Keratinocyte (primary cell): ENCODE measurements at regions not wholly inside any gene's neighbourhood (a gene's known extent, or its start where the extent isn't known, plus 50 kb on each side); places are given as distances from the start of the nearest gene placed in this dataset.

Experiments
- DNase-seq: peaks from one replicate; pipeline ENCODE4 v3.0.0-alpha.2; 2011; ENCODE audit warnings: low read depth, missing footprints, low spot score
- FAIRE-seq: peaks from 2 replicates; lab custom pipeline; 2011; peaks lifted over from hg19 to GRCh38; lab: Jason Lieb, UNC
- H2AFZ ChIP-seq: 2 replicates; pipeline ENCODE4 v1.6.0; 2012; ENCODE audit warnings: low read length, control low read depth, inconsistent platforms; ENCODE audit not compliant: control insufficient read depth
- H3K27ac ChIP-seq: 2 replicates; pipeline ENCODE4 v1.5.1; 2011; ENCODE audit warnings: low read length; ENCODE audit not compliant: control insufficient read depth, insufficient read depth
- H3K27me3 ChIP-seq: 3 replicates; pipeline ENCODE4 v1.6.0; 2011; ENCODE audit warnings: low read length; ENCODE audit not compliant: control insufficient read depth, insufficient read depth; ENCODE audit errors: extremely low read depth
- H3K36me3 ChIP-seq, 2 experiments: 2 replicates in 1 of 2; 3 replicates in 1 of 2; pipeline ENCODE4 v1.5.1; 2011; ENCODE audit warnings: low read length in 2 of 2, mild to moderate bottlenecking in 1 of 2; ENCODE audit not compliant: control insufficient read depth in 2 of 2, insufficient read depth in 2 of 2; ENCODE audit errors: extremely low read depth in 1 of 2
- H3K4me1 ChIP-seq: 3 replicates; pipeline ENCODE4 v1.5.1; 2011; ENCODE audit warnings: low read length; ENCODE audit not compliant: control insufficient read depth, insufficient read depth; ENCODE audit errors: extremely low read depth
- H3K4me2 ChIP-seq: 3 replicates; pipeline ENCODE4 v1.6.0; 2011; ENCODE audit warnings: low read depth, low read length; ENCODE audit not compliant: control insufficient read depth, insufficient read depth; ENCODE audit errors: extremely low read depth
- H3K4me3 ChIP-seq, 3 experiments: fragments of 200-600 bp in 1 of 3; sonication (generic) in 1 of 3; 2 replicates in 2 of 3; 3 replicates in 1 of 3; pipeline ENCODE4 v1.5.1; 2011 to 2016; ENCODE audit warnings: low read length in 3 of 3, mild to moderate bottlenecking in 3 of 3, control low read depth in 2 of 3, inconsistent platforms in 1 of 3, low read depth in 1 of 3, mixed read lengths in 1 of 3, mixed run types in 1 of 3, moderate library complexity in 1 of 3; ENCODE audit not compliant: control insufficient read depth in 2 of 3, insufficient read depth in 2 of 3; ENCODE audit errors: extremely low read depth in 1 of 3
- H3K79me2 ChIP-seq: 2 replicates; pipeline ENCODE4 v1.6.0; 2012; ENCODE audit warnings: low read length; ENCODE audit not compliant: control insufficient read depth, insufficient read depth
- H3K9ac ChIP-seq: 3 replicates; pipeline ENCODE4 v1.6.0; 2011; ENCODE audit warnings: low read length; ENCODE audit not compliant: control insufficient read depth, insufficient read depth; ENCODE audit errors: extremely low read depth
- H3K9me1 ChIP-seq: 3 replicates; pipeline ENCODE4 v1.6.0; 2011; ENCODE audit warnings: low read length; ENCODE audit not compliant: control insufficient read depth, insufficient read depth; ENCODE audit errors: extremely low read depth
- H3K9me3 ChIP-seq: 2 replicates; pipeline ENCODE4 v1.5.1; 2012; ENCODE audit warnings: low read depth, low read length; ENCODE audit not compliant: control insufficient read depth
- H4K20me1 ChIP-seq: 3 replicates; pipeline ENCODE4 v1.6.0; 2011; ENCODE audit warnings: low read length; ENCODE audit not compliant: control insufficient read depth, insufficient read depth; ENCODE audit errors: extremely low read depth
- EZH2 ChIP-seq: IDR thresholded peaks from one replicate; pipeline ENCODE4 v1.6.1; 2012; ENCODE audit warnings: inconsistent platforms, mild to moderate bottlenecking, low read length, moderate library complexity
- dilution Hi-C: fragments of 300-500 bp; cut with MboI; formaldehyde crosslinking; loops from one replicate; pipeline ENCODE4 v1.7.0; 2020; ENCODE audit warnings: low sequenced_read_pairs; ENCODE audit not compliant: extremely low pct_ligation_motif_present
- TF ChIP-seq, protein P1 (sequence below), 3 experiments: IDR thresholded peaks in 1 of 3; conservative IDR thresholded peaks in 1 of 3; optimal IDR thresholded peaks in 1 of 3; 2 replicates in 2 of 3; 3 replicates in 1 of 3; pipeline versions ENCODE3 to v1.5.1; 2011; ENCODE audit warnings: low read length in 3 of 3, mild to moderate bottlenecking in 3 of 3, moderate library complexity in 2 of 3, control low read depth in 1 of 3, inconsistent platforms in 1 of 3; ENCODE audit not compliant: insufficient read depth in 2 of 3; ENCODE audit errors: extremely low read depth in 1 of 3

- Histone ChIP-seq H3K4me3 (no peak overlapping the region), H2AFZ (no peak overlapping the region)
- no peak for DNase-seq
Observed at GRCh38 chr13:90680826-90681225, 666.7 kb upstream of the MIR17HG start.

GRCh38 chr13:90683711-90684131, 663.8 kb upstream of the MIR17HG start:
- Histone ChIP-seq H3K79me2 (no peaks in the 10 kb centered on the region), H3K9me1 (no peaks in the 10 kb centered on the region)
- FAIRE-seq, result no peak

More at GRCh38 chr13:90680826-90681225, 666.7 kb upstream of the MIR17HG start:
- Histone ChIP-seq H3K4me2 (no peak overlapping the region), H3K27ac (no peak overlapping the region), H3K9me3 (no peaks in the 10 kb centered on the region), H3K4me1 (no peaks in the 10 kb centered on the region), H3K9me1 (no peaks in the 10 kb centered on the region), H3K79me2 (no peaks in the 10 kb centered on the region), H3K27me3 (no peaks in the 10 kb centered on the region), H3K36me3 (no peaks in the 10 kb centered on the region), H4K20me1 (no peaks in the 10 kb centered on the region), H3K9ac (no peak overlapping the region)
- TF ChIP-seq, protein P1, sequence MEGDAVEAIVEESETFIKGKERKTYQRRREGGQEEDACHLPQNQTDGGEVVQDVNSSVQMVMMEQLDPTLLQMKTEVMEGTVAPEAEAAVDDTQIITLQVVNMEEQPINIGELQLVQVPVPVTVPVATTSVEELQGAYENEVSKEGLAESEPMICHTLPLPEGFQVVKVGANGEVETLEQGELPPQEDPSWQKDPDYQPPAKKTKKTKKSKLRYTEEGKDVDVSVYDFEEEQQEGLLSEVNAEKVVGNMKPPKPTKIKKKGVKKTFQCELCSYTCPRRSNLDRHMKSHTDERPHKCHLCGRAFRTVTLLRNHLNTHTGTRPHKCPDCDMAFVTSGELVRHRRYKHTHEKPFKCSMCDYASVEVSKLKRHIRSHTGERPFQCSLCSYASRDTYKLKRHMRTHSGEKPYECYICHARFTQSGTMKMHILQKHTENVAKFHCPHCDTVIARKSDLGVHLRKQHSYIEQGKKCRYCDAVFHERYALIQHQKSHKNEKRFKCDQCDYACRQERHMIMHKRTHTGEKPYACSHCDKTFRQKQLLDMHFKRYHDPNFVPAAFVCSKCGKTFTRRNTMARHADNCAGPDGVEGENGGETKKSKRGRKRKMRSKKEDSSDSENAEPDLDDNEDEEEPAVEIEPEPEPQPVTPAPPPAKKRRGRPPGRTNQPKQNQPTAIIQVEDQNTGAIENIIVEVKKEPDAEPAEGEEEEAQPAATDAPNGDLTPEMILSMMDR (optimal IDR thresholded peaks at IDR 0.05 in 1 of 3, IDR thresholded peaks at IDR 0.05 in 1 of 3, conservative IDR thresholded peaks at IDR 0.05 in 1 of 3; ENCODE audit: extremely low read depth in 1 of 3, insufficient read depth in 2 of 3, low read length in 3 of 3), result no peak
- no peak for TF ChIP-seq EZH2
- dilution Hi-C loops, result no loop called here
- FAIRE-seq, result no peak

More at GRCh38 chr13:90683711-90684131, 663.8 kb upstream of the MIR17HG start:
- Histone ChIP-seq H3K27me3 (no peaks in the 10 kb centered on the region), H4K20me1 (no peaks in the 10 kb centered on the region), H3K36me3 (no peaks in the 10 kb centered on the region), H2AFZ (peak overlapping the region; percentile 23), H3K9me3 (no peaks in the 10 kb centered on the region), H3K4me1 (no peaks in the 10 kb centered on the region), H3K9ac (no peak overlapping the region), H3K4me3 (no peak overlapping the region), H3K27ac (no peak overlapping the region), H3K4me2 (no peak overlapping the region)
- DNase-seq, result no peak
- dilution Hi-C loops, result no loop called here
- TF ChIP-seq, protein P1 (optimal IDR thresholded peaks at IDR 0.05 in 1 of 3, IDR thresholded peaks at IDR 0.05 in 1 of 3, conservative IDR thresholded peaks at IDR 0.05 in 1 of 3; ENCODE audit: extremely low read depth in 1 of 3, insufficient read depth in 2 of 3, low read length in 3 of 3), result no peak
- no peak for TF ChIP-seq EZH2
